WTC11 (cell line): ENCODE measurements at regions not wholly inside any gene's neighbourhood (a gene's known extent, or its start where the extent isn't known, plus 50 kb on each side); places are given as distances from the start of the nearest gene placed in this dataset.

Experiments
- ATAC-seq: fragments of 200-7000 bp; cut with Tn5 transposase; 2 replicates; pipeline ENCODE4 v1.10.0; 2021; ENCODE audit warnings: mild to moderate bottlenecking, moderate library complexity
- CTCF ChIA-PET: fragments of 300-600 bp; sonication (Branson Sonifier 250); formaldehyde crosslinking; loops from one replicate; lab custom pipeline; 2021; ENCODE audit warnings: antibody characterized with exemption; lab: Charles Lee
- POLR2A ChIA-PET: fragments of 350-600 bp; sonication (Branson Sonifier 250); formaldehyde crosslinking; loops from one replicate; lab custom pipeline; 2021; ENCODE audit warnings: antibody characterized with exemption; lab: Charles Lee
- DNase-seq: peaks from one replicate; pipeline ENCODE4 v3.0.0; 2021; ENCODE audit warnings: low spot score
- H3K27ac Mint-ChIP-seq: 2 replicates; pipeline ENCODE4 v1.8.0; 2021; ENCODE audit warnings: mixed read lengths
- H3K27me3 Mint-ChIP-seq: 2 replicates; pipeline ENCODE4 v1.8.0; 2021; ENCODE audit warnings: low read depth, mild to moderate bottlenecking, moderate library complexity, mixed read lengths
- H3K36me3 Mint-ChIP-seq: 2 replicates; pipeline ENCODE4 v1.8.0; 2021; ENCODE audit warnings: mixed read lengths
- H3K4me1 Mint-ChIP-seq: 2 replicates; pipeline ENCODE4 v1.8.0; 2022; ENCODE audit warnings: mixed read lengths
- H3K4me3 Mint-ChIP-seq: 2 replicates; pipeline ENCODE4 v1.8.0; 2021; ENCODE audit warnings: mild to moderate bottlenecking, moderate library complexity, mixed read lengths
- H3K9me3 Mint-ChIP-seq: 2 replicates; pipeline ENCODE4 v1.8.0; 2021; ENCODE audit warnings: mixed read lengths
- CBFB ChIP-seq: sonication (generic); formaldehyde crosslinking; IDR thresholded peaks from 2 replicates; pipeline ENCODE4 v1.8.1; 2022; ENCODE audit warnings: mild to moderate bottlenecking, low read depth, missing genetic modification reagents
- FOXP1 ChIP-seq: sonication (generic); formaldehyde crosslinking; IDR thresholded peaks from 2 replicates; pipeline ENCODE4 v1.8.0; 2022; ENCODE audit warnings: missing genetic modification reagents, mild to moderate bottlenecking, moderate library complexity, borderline replicate concordance
- GRHL2 ChIP-seq: fragments of 250-450 bp; sonication (Bioruptor Pico); IDR thresholded peaks from 2 replicates; pipeline ENCODE4 v1.8.0; 2022; ENCODE audit warnings: mild to moderate bottlenecking, moderate library complexity; ENCODE audit not compliant: insufficient replicate concordance, severe bottlenecking
- NFYB ChIP-seq: sonication (generic); formaldehyde crosslinking; conservative IDR thresholded peaks from 2 replicates; pipeline ENCODE4 v1.8.0; 2022; ENCODE audit warnings: low read depth, missing genetic modification reagents
- NR2C2 ChIP-seq: sonication (generic); formaldehyde crosslinking; IDR thresholded peaks from 2 replicates; pipeline ENCODE4 v1.8.0; 2022; ENCODE audit warnings: mild to moderate bottlenecking, missing genetic modification reagents
- RELA ChIP-seq: sonication (generic); formaldehyde crosslinking; IDR thresholded peaks from 2 replicates; pipeline ENCODE4 v1.8.1; 2022; ENCODE audit warnings: missing genetic modification reagents, mild to moderate bottlenecking, borderline replicate concordance
- SMAD4 ChIP-seq: sonication (generic); formaldehyde crosslinking; IDR thresholded peaks from 2 replicates; pipeline ENCODE4 v1.8.0; 2022; ENCODE audit warnings: mild to moderate bottlenecking, missing genetic modification reagents
- ZNF121 ChIP-seq: sonication (generic); formaldehyde crosslinking; IDR thresholded peaks from 2 replicates; pipeline ENCODE4 v1.8.0; 2023; ENCODE audit warnings: missing genetic modification reagents
- ZNF396 ChIP-seq: fragments of 250-450 bp; sonication (Bioruptor Pico); IDR thresholded peaks from 2 replicates; pipeline ENCODE4 v1.8.0; 2021; ENCODE audit warnings: mild to moderate bottlenecking, moderate library complexity, borderline replicate concordance
- ZNF416 ChIP-seq: fragments of 250-450 bp; sonication (Bioruptor Pico); IDR thresholded peaks from 2 replicates; pipeline ENCODE4 v1.9.0; 2021; ENCODE audit warnings: mild to moderate bottlenecking, inconsistent platforms
- TF ChIP-seq, protein P1 (sequence below): fragments of 200-600 bp; IDR thresholded peaks from 2 replicates; pipeline ENCODE4 v1.8.0; 2022; ENCODE audit warnings: antibody characterized with exemption
- TF ChIP-seq, protein P2 (sequence below): sonication (generic); formaldehyde crosslinking; IDR thresholded peaks from 2 replicates; pipeline ENCODE4 v1.8.0; 2022; ENCODE audit warnings: mild to moderate bottlenecking, missing genetic modification reagents
- TF ChIP-seq, protein P3 (sequence below): fragments of 250-450 bp; sonication (Bioruptor Pico); IDR thresholded peaks from 2 replicates; pipeline ENCODE4 v1.9.0; 2021; ENCODE audit warnings: mild to moderate bottlenecking, borderline replicate concordance
- TF ChIP-seq, protein P4 (sequence below): sonication (generic); formaldehyde crosslinking; IDR thresholded peaks from 2 replicates; pipeline ENCODE4 v1.8.1; 2023; ENCODE audit warnings: mild to moderate bottlenecking, missing genetic modification reagents, moderate library complexity
- TF ChIP-seq, protein P5 (sequence below): fragments of 250-450 bp; sonication (Bioruptor Pico); IDR thresholded peaks from 2 replicates; pipeline ENCODE4 v1.9.0; 2021; ENCODE audit warnings: mild to moderate bottlenecking

DNA sequence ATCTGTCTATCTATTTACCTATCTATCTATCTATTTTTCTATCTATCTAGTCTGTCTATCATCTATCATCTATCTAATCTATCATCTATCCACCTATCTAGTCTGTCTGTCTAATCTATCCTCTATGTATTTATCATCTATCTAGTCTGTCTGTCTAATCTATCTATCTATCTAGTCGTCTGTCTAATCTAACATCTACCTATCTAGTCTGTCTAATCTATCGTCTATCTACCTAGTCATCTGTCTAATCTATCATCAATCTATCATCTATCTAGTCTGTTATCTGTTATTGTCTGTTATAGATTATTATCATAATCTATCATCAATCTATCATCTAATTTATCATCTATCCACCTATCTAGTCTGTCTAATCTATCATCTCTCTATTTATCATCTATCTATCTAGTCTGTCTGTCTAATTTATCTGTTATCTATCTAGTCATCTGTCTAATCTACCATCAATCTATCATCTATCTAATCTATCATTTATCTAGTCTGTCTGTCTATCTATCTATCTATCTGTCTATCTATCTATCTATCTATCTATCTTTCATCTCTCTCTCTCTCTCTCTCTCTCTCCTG, 80.2 kb upstream of the ZNF618 start (continued):
- no peak for TF ChIP-seq GRHL2

DNA sequence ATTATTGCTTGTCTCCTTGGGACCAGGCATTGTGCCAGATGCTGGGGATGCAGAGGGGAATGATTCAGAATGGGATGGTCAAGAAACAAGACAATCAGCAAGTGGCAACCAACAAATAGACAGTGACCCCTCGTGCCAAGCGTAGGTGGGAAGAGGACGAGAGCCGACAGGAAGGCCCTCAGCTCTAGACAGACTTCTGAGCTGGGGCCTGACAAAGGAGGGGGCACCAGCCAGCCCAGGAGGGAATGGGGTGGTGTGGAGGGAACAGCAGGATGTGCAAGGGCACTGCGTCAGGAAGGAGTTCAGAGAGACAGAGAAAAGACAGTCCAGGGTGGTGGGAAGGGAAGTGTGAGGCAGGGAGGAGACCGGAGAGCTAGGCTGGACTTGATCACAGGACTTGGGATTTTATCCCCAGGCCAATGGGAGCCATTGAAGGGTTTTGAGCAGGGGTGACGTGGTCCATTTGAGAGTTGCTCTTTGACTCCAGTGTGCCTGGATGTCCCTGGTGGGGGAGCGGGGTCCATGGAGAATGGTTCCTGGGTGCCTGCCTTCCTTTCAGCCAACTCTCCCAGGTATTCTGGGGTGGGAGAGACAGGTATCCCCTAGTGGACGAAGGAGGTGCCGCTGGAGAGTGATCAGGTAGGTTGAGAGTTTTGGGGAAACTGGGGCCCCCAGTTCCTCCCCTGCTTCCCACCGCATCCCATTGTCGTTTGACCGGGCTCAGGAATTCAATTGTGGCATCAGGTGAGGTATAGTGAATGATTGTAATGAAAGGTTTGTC, 79.3 kb upstream of the ZNF618 start:
- DNase-seq, result peak; percentile 40
- ChIA-PET CTCF (interaction anchor here (0.6 to 1.2 kb wide), 4 partner anchors 9 to 236 kb away, joined by 3 to 6 read pairs (median 4); no protein-coding TSS in a partner anchor), POLR2A (no interaction called here)
- Mint-ChIP-seq H3K36me3 (no peaks in the 10 kb centered on the region), H3K27ac (no peak overlapping the region), H3K4me1 (peaks cover 30% of the 10 kb centered on the region), H3K4me3 (no peak overlapping the region)
- TF ChIP-seq, protein P1, sequence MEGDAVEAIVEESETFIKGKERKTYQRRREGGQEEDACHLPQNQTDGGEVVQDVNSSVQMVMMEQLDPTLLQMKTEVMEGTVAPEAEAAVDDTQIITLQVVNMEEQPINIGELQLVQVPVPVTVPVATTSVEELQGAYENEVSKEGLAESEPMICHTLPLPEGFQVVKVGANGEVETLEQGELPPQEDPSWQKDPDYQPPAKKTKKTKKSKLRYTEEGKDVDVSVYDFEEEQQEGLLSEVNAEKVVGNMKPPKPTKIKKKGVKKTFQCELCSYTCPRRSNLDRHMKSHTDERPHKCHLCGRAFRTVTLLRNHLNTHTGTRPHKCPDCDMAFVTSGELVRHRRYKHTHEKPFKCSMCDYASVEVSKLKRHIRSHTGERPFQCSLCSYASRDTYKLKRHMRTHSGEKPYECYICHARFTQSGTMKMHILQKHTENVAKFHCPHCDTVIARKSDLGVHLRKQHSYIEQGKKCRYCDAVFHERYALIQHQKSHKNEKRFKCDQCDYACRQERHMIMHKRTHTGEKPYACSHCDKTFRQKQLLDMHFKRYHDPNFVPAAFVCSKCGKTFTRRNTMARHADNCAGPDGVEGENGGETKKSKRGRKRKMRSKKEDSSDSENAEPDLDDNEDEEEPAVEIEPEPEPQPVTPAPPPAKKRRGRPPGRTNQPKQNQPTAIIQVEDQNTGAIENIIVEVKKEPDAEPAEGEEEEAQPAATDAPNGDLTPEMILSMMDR, result 0 out of 2 replicates have a peak, but pooled peaks have one; percentile 21
- TF ChIP-seq, protein P2, sequence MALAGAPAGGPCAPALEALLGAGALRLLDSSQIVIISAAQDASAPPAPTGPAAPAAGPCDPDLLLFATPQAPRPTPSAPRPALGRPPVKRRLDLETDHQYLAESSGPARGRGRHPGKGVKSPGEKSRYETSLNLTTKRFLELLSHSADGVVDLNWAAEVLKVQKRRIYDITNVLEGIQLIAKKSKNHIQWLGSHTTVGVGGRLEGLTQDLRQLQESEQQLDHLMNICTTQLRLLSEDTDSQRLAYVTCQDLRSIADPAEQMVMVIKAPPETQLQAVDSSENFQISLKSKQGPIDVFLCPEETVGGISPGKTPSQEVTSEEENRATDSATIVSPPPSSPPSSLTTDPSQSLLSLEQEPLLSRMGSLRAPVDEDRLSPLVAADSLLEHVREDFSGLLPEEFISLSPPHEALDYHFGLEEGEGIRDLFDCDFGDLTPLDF (CRISPR knock-in tag), result no peak
- TF ChIP-seq RELA (CRISPR knock-in tag) (no peak), ZNF416 (CRISPR knock-in tag) (no peak), FOXP1 (0 out of 2 replicates have a peak, but pooled peaks have one; percentile 24)
- TF ChIP-seq, all 79 proteins: peak for 2
- peak; percentile 69 for ATAC-seq
- H3K9me3 Mint-ChIP-seq, result no peaks in the 10 kb centered on the region
- peaks cover 3% of the 10 kb centered on the region; the same call in 1 of the 2 replicates for H3K27me3 Mint-ChIP-seq

DNA sequence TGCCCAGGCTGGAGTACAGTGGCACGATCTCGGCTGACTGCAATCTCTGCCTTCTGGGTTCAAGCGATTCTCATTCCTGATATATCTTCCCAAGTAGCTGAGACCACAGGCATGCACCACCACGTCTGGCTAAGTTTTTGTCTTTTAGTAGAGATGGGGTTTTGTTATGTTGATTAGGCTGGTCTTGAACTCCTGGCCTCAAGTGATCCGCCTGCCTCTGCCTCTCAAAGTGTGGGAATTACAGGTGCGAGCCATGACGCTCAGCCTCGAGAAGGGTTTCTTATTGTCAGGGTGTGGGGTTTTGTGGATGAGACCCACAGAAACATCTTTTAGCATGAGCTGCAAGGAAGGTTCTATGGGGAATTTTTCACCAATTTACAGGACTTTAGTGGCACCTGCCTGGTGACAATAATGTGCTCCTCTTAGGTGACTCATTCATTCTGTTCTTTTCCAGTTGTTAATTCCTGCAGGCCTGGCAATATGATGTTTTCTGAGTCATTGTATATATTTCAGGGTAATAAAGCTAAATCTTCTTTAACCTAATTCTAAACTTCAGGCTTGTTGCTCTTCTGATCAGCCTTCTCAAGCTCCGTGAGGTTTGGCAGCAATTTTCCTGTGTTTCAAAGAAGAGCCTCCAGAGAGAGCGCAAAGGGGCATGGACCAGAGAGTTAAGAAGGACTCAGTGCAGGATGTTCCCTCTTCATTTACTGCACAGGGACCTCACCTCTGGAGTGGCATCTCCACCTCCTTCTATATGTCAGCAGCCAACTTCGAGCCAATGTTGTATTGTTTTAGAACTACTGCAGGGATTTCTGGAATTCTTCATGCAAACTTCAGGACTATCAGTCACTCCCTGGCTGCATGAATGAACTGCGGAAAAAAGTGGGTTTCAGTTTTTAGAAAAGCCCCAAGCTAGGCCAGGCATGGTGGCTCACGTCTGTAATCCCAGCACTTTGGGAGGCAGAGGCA, 77.8 kb upstream of the ZNF618 start:
- TF ChIP-seq SMAD4 (CRISPR knock-in tag) (no peak), ZNF121 (0 out of 2 replicates have a peak, but pooled peaks have one; percentile 19)
- TF ChIP-seq, all 79 proteins: peak for 1
- Mint-ChIP-seq H3K4me1 (peaks cover 26% of the 10 kb centered on the region), H3K27ac (peak overlapping the region; percentile 40), H3K9me3 (no peaks in the 10 kb centered on the region), H3K4me3 (no peak overlapping the region), H3K36me3 (no peaks in the 10 kb centered on the region), H3K27me3 (peaks cover under 1% of the 10 kb centered on the region; the same call in 1 of the 2 replicates)
- no peak for DNase-seq
- peak; percentile 27; the same call in 1 of the 2 replicates for ATAC-seq
- ChIA-PET POLR2A (no interaction called here), CTCF (interaction anchor here (0.8 to 0.9 kb wide), 3 partner anchors 9 to 79 kb away, joined by 3 read pairs; no protein-coding TSS in a partner anchor)

DNA sequence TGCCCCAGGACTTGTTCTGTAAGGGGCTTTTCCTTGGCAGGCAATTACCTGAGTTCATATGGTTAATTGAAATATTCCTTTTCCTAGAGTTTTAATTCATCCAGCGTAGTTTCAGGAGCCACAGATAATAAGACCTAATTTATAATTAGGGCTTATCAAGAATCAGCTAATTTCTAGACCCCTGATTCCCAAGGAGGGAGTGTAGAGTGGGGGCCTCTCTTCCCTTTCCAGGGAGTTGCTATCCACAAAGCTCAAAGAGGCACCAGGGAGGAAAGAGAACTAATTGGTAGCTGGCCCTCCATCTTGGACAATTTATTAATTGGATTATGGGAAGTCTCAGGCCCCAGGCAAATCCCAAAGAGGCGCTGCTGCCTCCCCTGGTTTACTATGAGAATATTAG, 75.8 kb upstream of the ZNF618 start:
- Mint-ChIP-seq H3K9me3 (no peaks in the 10 kb centered on the region), H3K4me3 (no peak overlapping the region), H3K27me3 (no peaks in the 10 kb centered on the region; the same call in 1 of the 2 replicates), H3K4me1 (peaks cover 17% of the 10 kb centered on the region), H3K27ac (no peak overlapping the region), H3K36me3 (no peaks in the 10 kb centered on the region)
- ChIA-PET CTCF (no interaction called here), POLR2A (no interaction called here)
- ATAC-seq (no peak), DNase-seq (no peak)
- no peak for TF ChIP-seq ZNF396 (CRISPR knock-in tag)
- TF ChIP-seq FOXP1, result no peak
- no peak for TF ChIP-seq NR2C2 (CRISPR knock-in tag)
- TF ChIP-seq, protein P3, sequence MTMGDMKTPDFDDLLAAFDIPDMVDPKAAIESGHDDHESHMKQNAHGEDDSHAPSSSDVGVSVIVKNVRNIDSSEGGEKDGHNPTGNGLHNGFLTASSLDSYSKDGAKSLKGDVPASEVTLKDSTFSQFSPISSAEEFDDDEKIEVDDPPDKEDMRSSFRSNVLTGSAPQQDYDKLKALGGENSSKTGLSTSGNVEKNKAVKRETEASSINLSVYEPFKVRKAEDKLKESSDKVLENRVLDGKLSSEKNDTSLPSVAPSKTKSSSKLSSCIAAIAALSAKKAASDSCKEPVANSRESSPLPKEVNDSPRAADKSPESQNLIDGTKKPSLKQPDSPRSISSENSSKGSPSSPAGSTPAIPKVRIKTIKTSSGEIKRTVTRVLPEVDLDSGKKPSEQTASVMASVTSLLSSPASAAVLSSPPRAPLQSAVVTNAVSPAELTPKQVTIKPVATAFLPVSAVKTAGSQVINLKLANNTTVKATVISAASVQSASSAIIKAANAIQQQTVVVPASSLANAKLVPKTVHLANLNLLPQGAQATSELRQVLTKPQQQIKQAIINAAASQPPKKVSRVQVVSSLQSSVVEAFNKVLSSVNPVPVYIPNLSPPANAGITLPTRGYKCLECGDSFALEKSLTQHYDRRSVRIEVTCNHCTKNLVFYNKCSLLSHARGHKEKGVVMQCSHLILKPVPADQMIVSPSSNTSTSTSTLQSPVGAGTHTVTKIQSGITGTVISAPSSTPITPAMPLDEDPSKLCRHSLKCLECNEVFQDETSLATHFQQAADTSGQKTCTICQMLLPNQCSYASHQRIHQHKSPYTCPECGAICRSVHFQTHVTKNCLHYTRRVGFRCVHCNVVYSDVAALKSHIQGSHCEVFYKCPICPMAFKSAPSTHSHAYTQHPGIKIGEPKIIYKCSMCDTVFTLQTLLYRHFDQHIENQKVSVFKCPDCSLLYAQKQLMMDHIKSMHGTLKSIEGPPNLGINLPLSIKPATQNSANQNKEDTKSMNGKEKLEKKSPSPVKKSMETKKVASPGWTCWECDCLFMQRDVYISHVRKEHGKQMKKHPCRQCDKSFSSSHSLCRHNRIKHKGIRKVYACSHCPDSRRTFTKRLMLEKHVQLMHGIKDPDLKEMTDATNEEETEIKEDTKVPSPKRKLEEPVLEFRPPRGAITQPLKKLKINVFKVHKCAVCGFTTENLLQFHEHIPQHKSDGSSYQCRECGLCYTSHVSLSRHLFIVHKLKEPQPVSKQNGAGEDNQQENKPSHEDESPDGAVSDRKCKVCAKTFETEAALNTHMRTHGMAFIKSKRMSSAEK (CRISPR knock-in tag), result no peak
- TF ChIP-seq CBFB (CRISPR knock-in tag), result no peak
- TF ChIP-seq, protein P4, sequence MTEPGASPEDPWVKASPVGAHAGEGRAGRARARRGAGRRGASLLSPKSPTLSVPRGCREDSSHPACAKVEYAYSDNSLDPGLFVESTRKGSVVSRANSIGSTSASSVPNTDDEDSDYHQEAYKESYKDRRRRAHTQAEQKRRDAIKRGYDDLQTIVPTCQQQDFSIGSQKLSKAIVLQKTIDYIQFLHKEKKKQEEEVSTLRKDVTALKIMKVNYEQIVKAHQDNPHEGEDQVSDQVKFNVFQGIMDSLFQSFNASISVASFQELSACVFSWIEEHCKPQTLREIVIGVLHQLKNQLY (CRISPR knock-in tag), result no peak
- TF ChIP-seq, protein P5, sequence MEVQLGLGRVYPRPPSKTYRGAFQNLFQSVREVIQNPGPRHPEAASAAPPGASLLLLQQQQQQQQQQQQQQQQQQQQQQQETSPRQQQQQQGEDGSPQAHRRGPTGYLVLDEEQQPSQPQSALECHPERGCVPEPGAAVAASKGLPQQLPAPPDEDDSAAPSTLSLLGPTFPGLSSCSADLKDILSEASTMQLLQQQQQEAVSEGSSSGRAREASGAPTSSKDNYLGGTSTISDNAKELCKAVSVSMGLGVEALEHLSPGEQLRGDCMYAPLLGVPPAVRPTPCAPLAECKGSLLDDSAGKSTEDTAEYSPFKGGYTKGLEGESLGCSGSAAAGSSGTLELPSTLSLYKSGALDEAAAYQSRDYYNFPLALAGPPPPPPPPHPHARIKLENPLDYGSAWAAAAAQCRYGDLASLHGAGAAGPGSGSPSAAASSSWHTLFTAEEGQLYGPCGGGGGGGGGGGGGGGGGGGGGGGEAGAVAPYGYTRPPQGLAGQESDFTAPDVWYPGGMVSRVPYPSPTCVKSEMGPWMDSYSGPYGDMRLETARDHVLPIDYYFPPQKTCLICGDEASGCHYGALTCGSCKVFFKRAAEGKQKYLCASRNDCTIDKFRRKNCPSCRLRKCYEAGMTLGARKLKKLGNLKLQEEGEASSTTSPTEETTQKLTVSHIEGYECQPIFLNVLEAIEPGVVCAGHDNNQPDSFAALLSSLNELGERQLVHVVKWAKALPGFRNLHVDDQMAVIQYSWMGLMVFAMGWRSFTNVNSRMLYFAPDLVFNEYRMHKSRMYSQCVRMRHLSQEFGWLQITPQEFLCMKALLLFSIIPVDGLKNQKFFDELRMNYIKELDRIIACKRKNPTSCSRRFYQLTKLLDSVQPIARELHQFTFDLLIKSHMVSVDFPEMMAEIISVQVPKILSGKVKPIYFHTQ, result no peak
- no peak for TF ChIP-seq NFYB (CRISPR knock-in tag)
